ACHN (cell line): ENCODE measurements at regions not wholly inside any gene's neighbourhood (a gene's known extent, or its start where the extent isn't known, plus 50 kb on each side); places are given as distances from the start of the nearest gene placed in this dataset.

Experiments
- DNase-seq: peaks from one replicate; pipeline ENCODE4 v3.0.0-alpha.2; 2015
- in situ Hi-C: cut with HindIII; loops from 2 replicates; pipeline ENCODE4 v1.10.0; 2017; ENCODE audit warnings: low sequenced_read_pairs, low pct_ligation_motif_present, low pct_unique_long_range_greater_than_20kb

- in situ Hi-C loops: no loop called here
- peak; percentile 96 for DNase-seq
Observed at GRCh38 chr6:169935348-169935718, 183.9 kb downstream of the ERMARD start.

- DNase-seq: no peak
- in situ Hi-C loops: no loop called here
Observed at GRCh38 chr6:169934699-169935347, 183.4 kb downstream of the ERMARD start.

DNA sequence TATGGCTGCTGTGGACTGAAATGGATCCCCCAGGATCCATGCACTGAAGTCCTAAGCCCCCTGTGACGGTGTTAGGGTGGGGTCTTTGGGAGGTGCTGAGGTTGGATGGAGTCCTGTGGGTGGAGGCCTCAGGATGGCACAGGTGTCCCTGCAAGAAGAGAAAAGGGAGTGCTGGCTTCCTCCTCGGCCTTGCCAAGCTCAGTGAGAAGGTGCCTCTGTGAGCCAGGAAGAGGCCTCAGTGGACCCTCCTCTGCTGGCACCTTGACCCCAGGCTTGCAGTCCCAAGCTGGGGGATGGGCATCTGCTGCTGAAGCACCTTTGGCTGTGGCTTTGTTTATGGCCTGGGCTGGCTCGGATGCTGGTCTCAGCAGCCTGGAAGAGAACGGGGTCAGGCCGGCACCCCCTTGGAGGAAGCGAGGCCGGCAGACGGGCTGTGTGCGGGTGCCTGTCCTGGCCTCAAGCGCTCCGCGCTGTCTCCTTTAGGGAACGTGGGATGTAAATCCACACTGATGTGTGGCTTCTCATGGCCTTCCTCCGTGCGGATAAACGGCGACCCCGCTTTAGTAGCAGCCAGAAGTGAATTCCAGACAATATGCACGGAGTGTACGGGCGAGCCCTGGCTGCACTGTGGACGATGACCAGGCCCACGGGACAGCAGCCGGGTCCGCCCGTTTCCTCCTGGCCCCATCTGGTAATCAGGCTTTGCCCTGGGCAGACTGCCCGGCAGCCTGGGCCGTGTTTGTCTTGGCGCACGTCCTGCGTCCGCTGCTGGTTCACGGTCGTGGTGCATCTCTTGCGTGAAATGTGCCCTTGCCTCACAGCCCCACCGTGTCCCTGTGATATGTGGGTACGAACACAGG lies 182.6 kb downstream of the ERMARD start:
- DNase-seq: no peak
- in situ Hi-C loops: no loop called here

DNA sequence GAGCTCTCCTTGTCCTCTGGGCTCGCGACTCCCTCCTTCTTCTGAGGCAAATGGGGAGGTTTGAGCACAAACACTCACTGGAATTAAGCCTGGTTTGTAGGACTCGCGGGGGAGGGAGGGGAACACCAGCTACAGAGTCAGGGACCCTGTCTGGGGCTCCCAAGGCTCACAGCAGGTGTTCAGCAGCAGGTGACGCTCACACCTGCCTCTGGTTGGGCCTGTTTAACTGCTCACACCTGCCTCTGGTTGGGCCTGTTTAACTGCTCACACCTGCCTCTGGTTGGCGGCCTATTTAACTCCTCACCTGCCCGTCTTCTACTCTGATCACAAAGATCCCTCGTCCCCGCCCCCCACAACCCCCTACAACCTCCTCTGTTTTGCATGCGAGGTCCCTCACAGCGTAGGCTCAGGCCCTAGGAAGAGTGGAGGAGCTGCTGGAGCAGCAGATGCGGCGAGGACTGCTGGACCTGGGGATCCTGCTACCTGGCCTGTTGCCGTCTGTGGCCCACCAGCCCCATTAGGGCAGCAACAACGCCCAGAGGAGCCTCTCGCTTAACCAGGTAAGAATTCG lies 181.9 kb downstream of the ERMARD start:
- DNase-seq: no peak
- in situ Hi-C loops: no loop called here

DNA sequence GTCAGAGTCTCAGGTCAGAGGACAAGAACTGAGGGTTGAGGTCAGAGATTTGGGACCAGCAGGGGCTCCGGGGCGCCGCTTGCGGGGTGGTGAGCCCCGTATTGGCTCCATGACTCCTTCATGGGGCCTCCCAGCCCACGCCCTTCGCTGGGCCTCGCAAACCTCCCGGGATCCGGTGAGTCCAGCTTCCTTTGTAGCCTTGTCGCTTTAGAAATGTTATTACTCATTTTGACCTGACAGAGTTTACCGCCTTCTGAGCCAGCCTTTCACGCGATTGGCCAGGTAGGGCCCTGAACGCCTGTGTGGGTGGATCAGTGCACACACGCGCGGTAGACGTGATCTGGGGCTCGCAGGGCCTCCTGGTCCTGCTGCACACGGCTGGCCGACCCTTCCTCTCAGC lies 181.1 kb downstream of the ERMARD start:
- in situ Hi-C loops: no loop called here
- DNase-seq: no peak

GRCh38 chr6:169931261-169931660 lies 179.8 kb downstream of the ERMARD start:
- DNase-seq: no peak
- in situ Hi-C loops: no loop called here

GRCh38 chr6:169930799-169931198 lies 179.4 kb downstream of the ERMARD start:
- DNase-seq: peak; percentile 21

GRCh38 chr6:169927711-169928110 lies 176.3 kb downstream of the ERMARD start:
- no peak for DNase-seq
- in situ Hi-C loops: no loop called here

More at GRCh38 chr6:169930799-169931198, 179.4 kb downstream of the ERMARD start:
- in situ Hi-C loops: no loop called here

- in situ Hi-C loops: no loop called here
- DNase-seq: no peak
Observed at GRCh38 chr6:169926617-169927417, 175.4 kb downstream of the ERMARD start.

DNA sequence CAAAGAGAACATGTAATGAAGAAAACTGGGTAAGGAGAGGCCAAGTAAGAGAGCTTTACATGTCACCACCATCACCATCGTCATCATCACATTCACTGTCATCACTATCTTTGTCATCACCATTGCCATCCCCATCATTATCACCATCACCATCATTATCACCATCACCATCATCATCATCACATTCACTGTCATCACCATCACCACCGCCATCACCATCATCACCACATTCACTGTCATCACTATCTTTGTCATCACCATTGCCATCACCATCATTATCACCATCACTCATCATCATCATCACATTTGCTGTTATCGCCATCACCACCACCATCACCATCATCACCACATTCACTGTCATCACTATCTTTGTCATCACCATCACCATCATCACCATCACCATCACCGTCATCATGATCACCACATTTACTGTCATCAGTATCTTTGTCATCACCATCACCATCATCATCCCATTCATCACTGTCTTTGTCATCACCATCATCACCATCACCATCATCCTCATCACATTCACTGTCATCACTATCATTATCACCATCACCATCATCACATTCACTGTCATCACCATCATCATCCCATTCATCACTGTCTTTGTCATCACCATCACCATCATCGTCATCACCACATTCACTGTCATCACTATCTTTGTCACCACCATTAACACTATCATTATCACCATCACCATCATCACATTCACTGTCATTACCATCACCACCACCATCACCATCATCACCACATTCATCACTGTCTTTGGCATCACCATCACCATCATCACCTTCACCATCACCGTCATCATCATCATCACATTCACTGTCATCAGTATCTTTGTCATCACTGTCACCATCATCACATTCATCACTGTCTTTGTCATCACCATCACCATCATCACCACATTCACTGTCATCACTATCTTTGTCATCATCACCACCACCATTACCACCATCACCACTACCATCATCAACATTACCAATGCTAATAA lies 172.3 kb downstream of the ERMARD start:
- in situ Hi-C loops: no loop called here
- no peak for DNase-seq

GRCh38 chr6:169921853-169922824 lies 170.7 kb downstream of the ERMARD start:
- in situ Hi-C loops: no loop called here
- no peak for DNase-seq

GRCh38 chr6:169921217-169921616 lies 169.8 kb downstream of the ERMARD start:
- DNase-seq: no peak
- in situ Hi-C loops: no loop called here

DNA sequence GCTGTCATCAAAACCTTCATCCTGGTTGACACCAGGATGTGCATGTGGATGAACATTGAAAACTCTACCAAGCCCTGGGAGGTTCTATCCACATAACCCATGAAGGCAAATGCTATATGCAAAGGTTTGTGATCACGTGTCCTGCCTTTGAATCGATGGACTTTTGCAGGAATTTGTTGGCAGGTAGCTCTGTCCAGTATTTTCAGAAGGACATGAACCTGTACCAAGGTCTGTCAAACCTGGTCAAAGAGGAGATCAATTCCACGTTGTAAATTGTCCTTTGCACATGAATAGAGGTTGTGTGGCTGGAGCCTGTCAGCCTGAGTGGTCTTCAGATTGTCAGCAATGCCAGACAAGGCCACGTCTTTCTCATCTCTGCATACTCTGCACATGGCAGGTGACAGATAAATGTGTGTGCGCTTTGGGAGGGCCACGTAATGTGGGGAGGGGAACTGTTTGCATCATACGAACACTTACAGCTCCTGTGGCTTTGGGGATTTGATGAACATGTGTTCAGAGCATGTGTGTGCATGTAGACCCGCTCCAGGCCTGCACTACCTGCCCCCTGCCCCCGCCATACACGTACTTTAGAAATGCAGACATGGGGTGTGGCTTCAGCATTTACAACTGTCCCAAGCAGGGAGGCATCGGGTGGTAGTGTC lies 169.1 kb downstream of the ERMARD start:
- no peak for DNase-seq
- in situ Hi-C loops: no loop called here

- in situ Hi-C loops: no loop called here
- DNase-seq: no peak
Observed at GRCh38 chr6:169918954-169919549, 167.6 kb downstream of the ERMARD start.

DNA sequence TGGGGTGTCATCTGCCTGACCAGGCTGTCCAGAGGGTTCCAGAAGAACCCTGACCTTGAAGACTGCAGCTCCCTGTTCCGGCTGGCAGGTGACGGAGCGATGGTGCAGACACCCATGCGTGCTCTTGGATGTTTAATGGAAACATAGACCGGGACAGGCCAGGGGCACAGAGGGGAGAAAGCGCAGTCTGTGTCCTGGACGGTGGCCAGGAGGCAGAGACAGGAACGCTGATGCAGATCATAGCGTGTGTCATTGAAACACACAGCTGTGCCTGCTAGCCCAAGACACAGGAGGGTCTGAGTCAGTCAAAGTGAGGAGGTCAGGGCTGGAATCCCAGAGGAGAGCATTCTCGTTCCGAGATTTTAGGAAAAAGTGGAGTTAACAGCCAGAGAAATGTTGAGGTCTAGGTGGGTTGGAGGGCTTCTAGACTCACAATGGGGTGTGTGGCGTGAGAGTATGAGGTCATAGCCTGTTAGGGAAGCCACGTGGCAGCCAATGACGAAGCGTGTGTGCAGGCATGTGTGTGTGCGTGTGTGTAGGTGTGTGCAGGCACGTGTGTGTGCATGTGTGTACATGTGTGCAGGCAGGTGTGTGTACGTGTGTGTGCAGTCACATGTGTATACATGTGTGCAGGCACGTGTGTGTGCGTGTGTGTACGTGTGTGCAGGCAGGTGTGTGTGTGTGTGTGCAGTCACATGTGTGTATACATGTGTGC lies 167.0 kb downstream of the ERMARD start:
- in situ Hi-C loops: no loop called here

More for the DNA sequence above, 167.0 kb downstream of the ERMARD start:
- no peak for DNase-seq
